ENCODE measurements at regions not wholly inside any gene's neighbourhood (a gene's known extent, or its start where the extent isn't known, plus 50 kb on each side); places are given as distances from the start of the nearest gene placed in this dataset.

GRCh38 chrX:131951166-131951565, 71.9 kb upstream of the STK26 start:
- no peak for DNase-seq (ENCODE audit: low read depth)
- H3K4me3 ChIP-seq (ENCODE audit: low read depth, low read length) = no peak overlapping the region

- DNase-seq (ENCODE audit: low read depth) = no peak
- no peak overlapping the region for H3K4me3 ChIP-seq (ENCODE audit: low read depth, low read length)
Measured at GRCh38 chrX:131955099-131955777, 67.9 kb upstream of the STK26 start.

GRCh38 chrX:131958724-131959123, 64.4 kb upstream of the STK26 start:
- no peak for DNase-seq (ENCODE audit: low read depth)

GRCh38 chrX:131970347-131970746, 52.8 kb upstream of the STK26 start:
- no peak for DNase-seq (ENCODE audit: low read depth)
- no peak overlapping the region for H3K4me3 ChIP-seq (ENCODE audit: low read depth, low read length)

More at GRCh38 chrX:131958724-131959123, 64.4 kb upstream of the STK26 start:
- H3K4me3 ChIP-seq (ENCODE audit: low read depth, low read length) = no peak overlapping the region

All from skeletal muscle cell (primary cell).